ENCODE measurements at regions not wholly inside any gene's neighbourhood (a gene's known extent, or its start where the extent isn't known, plus 50 kb on each side); places are given as distances from the start of the nearest gene placed in this dataset.

DNA sequence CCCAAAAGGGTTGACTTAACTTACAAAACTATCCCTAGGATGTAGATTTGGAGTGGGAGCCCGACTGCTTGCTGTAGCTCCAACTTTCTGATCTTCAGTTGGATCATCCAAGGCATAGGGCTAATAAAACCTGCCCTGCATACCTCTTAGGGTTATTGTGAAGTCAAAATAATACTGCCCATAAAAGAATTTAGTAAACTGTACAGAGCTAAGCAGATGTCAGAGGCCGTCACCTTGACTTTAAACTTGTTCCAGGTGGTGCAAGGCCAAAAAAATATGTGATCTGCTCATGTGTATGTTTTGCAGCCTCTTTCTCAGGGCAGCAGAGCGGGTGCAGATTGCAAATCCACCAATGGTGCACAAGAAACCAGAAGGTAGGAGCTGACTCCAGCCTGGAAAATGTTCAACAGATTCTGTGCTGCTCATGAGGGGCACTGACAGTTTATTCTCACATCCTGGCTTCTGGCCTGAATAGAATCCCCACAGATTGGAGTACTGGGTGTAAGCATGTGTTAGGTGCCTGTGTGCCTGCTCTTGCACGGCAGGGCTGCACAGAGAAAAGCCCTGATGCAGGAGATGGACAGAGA, 180.7 kb downstream of the MAP2K4 start (continued):
- TF ChIP-seq, protein P1, sequence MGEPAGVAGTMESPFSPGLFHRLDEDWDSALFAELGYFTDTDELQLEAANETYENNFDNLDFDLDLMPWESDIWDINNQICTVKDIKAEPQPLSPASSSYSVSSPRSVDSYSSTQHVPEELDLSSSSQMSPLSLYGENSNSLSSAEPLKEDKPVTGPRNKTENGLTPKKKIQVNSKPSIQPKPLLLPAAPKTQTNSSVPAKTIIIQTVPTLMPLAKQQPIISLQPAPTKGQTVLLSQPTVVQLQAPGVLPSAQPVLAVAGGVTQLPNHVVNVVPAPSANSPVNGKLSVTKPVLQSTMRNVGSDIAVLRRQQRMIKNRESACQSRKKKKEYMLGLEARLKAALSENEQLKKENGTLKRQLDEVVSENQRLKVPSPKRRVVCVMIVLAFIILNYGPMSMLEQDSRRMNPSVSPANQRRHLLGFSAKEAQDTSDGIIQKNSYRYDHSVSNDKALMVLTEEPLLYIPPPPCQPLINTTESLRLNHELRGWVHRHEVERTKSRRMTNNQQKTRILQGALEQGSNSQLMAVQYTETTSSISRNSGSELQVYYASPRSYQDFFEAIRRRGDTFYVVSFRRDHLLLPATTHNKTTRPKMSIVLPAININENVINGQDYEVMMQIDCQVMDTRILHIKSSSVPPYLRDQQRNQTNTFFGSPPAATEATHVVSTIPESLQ (CRISPR knock-in tag; IDR thresholded peaks at IDR 0.05) = no peak
- no peak for TF ChIP-seq CTCF (IDR thresholded peaks at IDR 0.05)
- TF ChIP-seq, protein P2, sequence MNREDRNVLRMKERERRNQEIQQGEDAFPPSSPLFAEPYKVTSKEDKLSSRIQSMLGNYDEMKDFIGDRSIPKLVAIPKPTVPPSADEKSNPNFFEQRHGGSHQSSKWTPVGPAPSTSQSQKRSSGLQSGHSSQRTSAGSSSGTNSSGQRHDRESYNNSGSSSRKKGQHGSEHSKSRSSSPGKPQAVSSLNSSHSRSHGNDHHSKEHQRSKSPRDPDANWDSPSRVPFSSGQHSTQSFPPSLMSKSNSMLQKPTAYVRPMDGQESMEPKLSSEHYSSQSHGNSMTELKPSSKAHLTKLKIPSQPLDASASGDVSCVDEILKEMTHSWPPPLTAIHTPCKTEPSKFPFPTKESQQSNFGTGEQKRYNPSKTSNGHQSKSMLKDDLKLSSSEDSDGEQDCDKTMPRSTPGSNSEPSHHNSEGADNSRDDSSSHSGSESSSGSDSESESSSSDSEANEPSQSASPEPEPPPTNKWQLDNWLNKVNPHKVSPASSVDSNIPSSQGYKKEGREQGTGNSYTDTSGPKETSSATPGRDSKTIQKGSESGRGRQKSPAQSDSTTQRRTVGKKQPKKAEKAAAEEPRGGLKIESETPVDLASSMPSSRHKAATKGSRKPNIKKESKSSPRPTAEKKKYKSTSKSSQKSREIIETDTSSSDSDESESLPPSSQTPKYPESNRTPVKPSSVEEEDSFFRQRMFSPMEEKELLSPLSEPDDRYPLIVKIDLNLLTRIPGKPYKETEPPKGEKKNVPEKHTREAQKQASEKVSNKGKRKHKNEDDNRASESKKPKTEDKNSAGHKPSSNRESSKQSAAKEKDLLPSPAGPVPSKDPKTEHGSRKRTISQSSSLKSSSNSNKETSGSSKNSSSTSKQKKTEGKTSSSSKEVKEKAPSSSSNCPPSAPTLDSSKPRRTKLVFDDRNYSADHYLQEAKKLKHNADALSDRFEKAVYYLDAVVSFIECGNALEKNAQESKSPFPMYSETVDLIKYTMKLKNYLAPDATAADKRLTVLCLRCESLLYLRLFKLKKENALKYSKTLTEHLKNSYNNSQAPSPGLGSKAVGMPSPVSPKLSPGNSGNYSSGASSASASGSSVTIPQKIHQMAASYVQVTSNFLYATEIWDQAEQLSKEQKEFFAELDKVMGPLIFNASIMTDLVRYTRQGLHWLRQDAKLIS (CRISPR knock-in tag; IDR thresholded peaks at IDR 0.05; ENCODE audit: borderline replicate concordance) = no peak
- TF ChIP-seq, protein P3, sequence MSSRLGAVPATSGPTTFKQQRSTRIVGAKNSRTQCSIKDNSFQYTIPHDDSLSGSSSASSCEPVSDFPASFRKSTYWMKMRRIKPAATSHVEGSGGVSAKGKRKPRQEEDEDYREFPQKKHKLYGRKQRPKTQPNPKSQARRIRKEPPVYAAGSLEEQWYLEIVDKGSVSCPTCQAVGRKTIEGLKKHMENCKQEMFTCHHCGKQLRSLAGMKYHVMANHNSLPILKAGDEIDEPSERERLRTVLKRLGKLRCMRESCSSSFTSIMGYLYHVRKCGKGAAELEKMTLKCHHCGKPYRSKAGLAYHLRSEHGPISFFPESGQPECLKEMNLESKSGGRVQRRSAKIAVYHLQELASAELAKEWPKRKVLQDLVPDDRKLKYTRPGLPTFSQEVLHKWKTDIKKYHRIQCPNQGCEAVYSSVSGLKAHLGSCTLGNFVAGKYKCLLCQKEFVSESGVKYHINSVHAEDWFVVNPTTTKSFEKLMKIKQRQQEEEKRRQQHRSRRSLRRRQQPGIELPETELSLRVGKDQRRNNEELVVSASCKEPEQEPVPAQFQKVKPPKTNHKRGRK (CRISPR knock-in tag; IDR thresholded peaks at IDR 0.05; ENCODE audit: borderline replicate concordance) = no peak

DNA sequence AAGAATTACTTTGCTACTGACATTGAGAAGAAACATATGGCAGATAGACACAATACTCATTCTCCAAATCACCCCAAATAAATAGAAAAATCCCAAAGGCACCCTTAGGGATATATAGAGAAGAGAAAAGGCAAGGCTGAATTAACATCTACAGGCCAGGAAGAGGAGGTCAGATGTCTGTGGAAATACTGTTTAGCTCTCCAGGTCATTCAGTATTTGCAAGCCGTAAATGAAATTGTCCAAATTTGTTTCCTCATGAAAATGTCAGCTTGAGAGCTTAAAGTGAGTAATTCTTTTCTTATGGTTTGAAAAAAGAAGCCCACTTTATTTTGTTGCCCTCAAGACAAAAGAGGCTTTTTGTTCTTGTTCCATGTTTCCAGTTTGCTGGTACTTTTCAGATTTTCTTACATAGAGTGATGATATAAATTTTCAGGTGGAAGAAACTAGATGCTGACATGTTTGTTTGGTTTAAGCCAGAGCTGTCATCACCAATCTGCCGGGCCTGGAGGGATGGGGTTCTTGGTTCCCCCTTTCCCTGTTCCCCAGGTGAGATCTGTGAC, 189.0 kb downstream of the MAP2K4 start:
- no peaks in the 10 kb centered on the region for H3K36me3 Mint-ChIP-seq
- H3K27me3 Mint-ChIP-seq (ENCODE audit: low read depth) = no peaks in the 10 kb centered on the region
- no peak overlapping the region for H3K27ac Mint-ChIP-seq
- no peak overlapping the region for H3K4me3 Mint-ChIP-seq
- DNase-seq (ENCODE audit: low spot score) (no peak), ATAC-seq (no peak)
- no peaks in the 10 kb centered on the region for H3K9me3 Mint-ChIP-seq
- ChIA-PET POLR2A (no interaction called here), CTCF (interaction anchor here (1.2 to 1.4 kb wide), 2 partner anchors 133 to 356 kb away, joined by 3 read pairs; no protein-coding TSS in a partner anchor)
- no peaks in the 10 kb centered on the region for H3K4me1 Mint-ChIP-seq
- no peak for TF ChIP-seq ATF3 (CRISPR knock-in tag; conservative IDR thresholded peaks at IDR 0.05)
- no peak for TF ChIP-seq ZNF532 (CRISPR knock-in tag; IDR thresholded peaks at IDR 0.05; ENCODE audit: borderline replicate concordance)
- TF ChIP-seq ZNF281 (CRISPR knock-in tag; IDR thresholded peaks at IDR 0.05) = no peak
- TF ChIP-seq ELF4 (CRISPR knock-in tag; IDR thresholded peaks at IDR 0.05; ENCODE audit: low read depth) = no peak
- TF ChIP-seq, protein P4, sequence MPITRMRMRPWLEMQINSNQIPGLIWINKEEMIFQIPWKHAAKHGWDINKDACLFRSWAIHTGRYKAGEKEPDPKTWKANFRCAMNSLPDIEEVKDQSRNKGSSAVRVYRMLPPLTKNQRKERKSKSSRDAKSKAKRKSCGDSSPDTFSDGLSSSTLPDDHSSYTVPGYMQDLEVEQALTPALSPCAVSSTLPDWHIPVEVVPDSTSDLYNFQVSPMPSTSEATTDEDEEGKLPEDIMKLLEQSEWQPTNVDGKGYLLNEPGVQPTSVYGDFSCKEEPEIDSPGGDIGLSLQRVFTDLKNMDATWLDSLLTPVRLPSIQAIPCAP (CRISPR knock-in tag; IDR thresholded peaks at IDR 0.05) = no peak
- no peak for TF ChIP-seq NR3C1 (CRISPR knock-in tag; conservative IDR thresholded peaks at IDR 0.05; ENCODE audit: low read depth)
- TF ChIP-seq SOX15 (CRISPR knock-in tag; IDR thresholded peaks at IDR 0.05) = no peak
- no peak for TF ChIP-seq SMAD4 (CRISPR knock-in tag; IDR thresholded peaks at IDR 0.05)
- no peak for TF ChIP-seq SP1 (CRISPR knock-in tag; conservative IDR thresholded peaks at IDR 0.05)
- TF ChIP-seq, protein P5, sequence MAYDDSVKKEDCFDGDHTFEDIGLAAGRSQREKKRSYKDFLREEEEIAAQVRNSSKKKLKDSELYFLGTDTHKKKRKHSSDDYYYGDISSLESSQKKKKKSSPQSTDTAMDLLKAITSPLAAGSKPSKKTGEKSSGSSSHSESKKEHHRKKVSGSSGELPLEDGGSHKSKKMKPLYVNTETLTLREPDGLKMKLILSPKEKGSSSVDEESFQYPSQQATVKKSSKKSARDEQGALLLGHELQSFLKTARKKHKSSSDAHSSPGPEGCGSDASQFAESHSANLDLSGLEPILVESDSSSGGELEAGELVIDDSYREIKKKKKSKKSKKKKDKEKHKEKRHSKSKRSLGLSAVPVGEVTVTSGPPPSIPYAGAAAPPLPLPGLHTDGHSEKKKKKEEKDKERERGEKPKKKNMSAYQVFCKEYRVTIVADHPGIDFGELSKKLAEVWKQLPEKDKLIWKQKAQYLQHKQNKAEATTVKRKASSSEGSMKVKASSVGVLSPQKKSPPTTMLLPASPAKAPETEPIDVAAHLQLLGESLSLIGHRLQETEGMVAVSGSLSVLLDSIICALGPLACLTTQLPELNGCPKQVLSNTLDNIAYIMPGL (CRISPR knock-in tag; IDR thresholded peaks at IDR 0.05) = no peak

Data from WTC11 (cell line).